GM23338 (cell line): ENCODE measurements at regions not wholly inside any gene's neighbourhood (a gene's known extent, or its start where the extent isn't known, plus 50 kb on each side); places are given as distances from the start of the nearest gene placed in this dataset.

Experiments used
- ATAC-seq: fragments of 200-7000 bp; cut with Tn5 transposase; 3 replicates; pipeline ENCODE4 v1.9.1; 2020
- DNase-seq: peaks from one replicate; pipeline ENCODE4 v3.0.0-alpha.2; 2015; ENCODE audit warnings: low spot score
- H2AFZ ChIP-seq: fragments of 200-600 bp; sonication (generic); 2 replicates; pipeline ENCODE4 v1.8.0; 2016; ENCODE audit warnings: antibody characterized with exemption, mild to moderate bottlenecking, moderate library complexity
- H3F3A ChIP-seq: fragments of 200-600 bp; sonication (generic); replicated peaks from 2 replicates; pipeline ENCODE4 v1.8.0; 2017; ENCODE audit warnings: antibody characterized with exemption, mixed run types, low read depth
- H3K27ac ChIP-seq: fragments of 200-600 bp; sonication (generic); 2 replicates; pipeline ENCODE4 v1.6.1; 2016; ENCODE audit warnings: low read depth
- H3K27me3 ChIP-seq: fragments of 200-600 bp; sonication (generic); 2 replicates; pipeline ENCODE4 v1.8.0; 2016; ENCODE audit warnings: mild to moderate bottlenecking, mixed run types, moderate library complexity; ENCODE audit not compliant: insufficient read depth
- H3K36me3 ChIP-seq: fragments of 200-600 bp; sonication (generic); 2 replicates; pipeline ENCODE4 v1.8.0; 2016; ENCODE audit warnings: mild to moderate bottlenecking; ENCODE audit not compliant: insufficient read depth
- H3K4me1 ChIP-seq: fragments of 200-600 bp; sonication (generic); 2 replicates; pipeline ENCODE4 v1.8.0; 2016; ENCODE audit warnings: mild to moderate bottlenecking, moderate library complexity; ENCODE audit not compliant: insufficient read depth
- H3K4me2 ChIP-seq: fragments of 200-600 bp; sonication (generic); 2 replicates; pipeline ENCODE4 v1.7.1; 2017; ENCODE audit warnings: mixed run types
- H3K4me3 ChIP-seq: fragments of 200-600 bp; sonication (generic); 2 replicates; pipeline ENCODE4 v1.6.1; 2016; ENCODE audit warnings: mixed run types
- H3K79me2 ChIP-seq: fragments of 200-600 bp; sonication (generic); replicated peaks from 2 replicates; pipeline ENCODE4 v1.8.0; 2017; ENCODE audit warnings: mild to moderate bottlenecking; ENCODE audit not compliant: insufficient read depth
- H3K9me2 ChIP-seq: fragments of 200-600 bp; sonication (generic); 2 replicates; pipeline ENCODE4 v1.8.0; 2017; ENCODE audit not compliant: insufficient read depth
- H4K20me1 ChIP-seq: fragments of 200-600 bp; sonication (generic); replicated peaks from 2 replicates; pipeline ENCODE4 v1.8.0; 2017; ENCODE audit warnings: mild to moderate bottlenecking; ENCODE audit not compliant: insufficient read depth
- H3K27ac Mint-ChIP-seq: 2 replicates; pipeline ENCODE4 v1.8.0; 2020; ENCODE audit warnings: inconsistent platforms, mild to moderate bottlenecking, moderate library complexity, mixed read lengths
- H3K27me3 Mint-ChIP-seq: 3 replicates; pipeline ENCODE4 v1.8.0; 2022; ENCODE audit warnings: low read depth, mild to moderate bottlenecking, moderate library complexity, mixed read lengths, inconsistent platforms; ENCODE audit not compliant: insufficient read depth, poor library complexity
- H3K36me3 Mint-ChIP-seq: 3 replicates; pipeline ENCODE4 v1.8.0; 2021; ENCODE audit warnings: low read depth, mild to moderate bottlenecking, inconsistent platforms, moderate library complexity, mixed read lengths
- H3K4me1 Mint-ChIP-seq: 3 replicates; pipeline ENCODE4 v1.8.0; 2020; ENCODE audit warnings: mild to moderate bottlenecking, inconsistent platforms, mixed read lengths
- H3K4me3 Mint-ChIP-seq: 3 replicates; pipeline ENCODE4 v1.8.0; 2021; ENCODE audit warnings: moderate library complexity, mild to moderate bottlenecking, inconsistent platforms, mixed read lengths
- H3K9me3 Mint-ChIP-seq: 3 replicates; pipeline ENCODE4 v1.8.0; 2020; ENCODE audit warnings: moderate library complexity, mild to moderate bottlenecking, inconsistent platforms, mixed read lengths
- JUNB ChIP-seq: IDR thresholded peaks from one replicate; pipeline ENCODE4 v1.6.1; 2016; ENCODE audit warnings: antibody characterized with exemption; ENCODE audit not compliant: unreplicated experiment
- STAT1 ChIP-seq: IDR thresholded peaks from one replicate; pipeline ENCODE4 v1.6.1; 2016; ENCODE audit warnings: antibody characterized with exemption; ENCODE audit not compliant: unreplicated experiment
- ZNF331 ChIP-seq: fragments of 250-450 bp; sonication (Bioruptor Pico); IDR thresholded peaks from 2 replicates; pipeline ENCODE4 v1.5.0; 2020; ENCODE audit warnings: low read depth, mild to moderate bottlenecking, moderate library complexity
- TF ChIP-seq, protein P1 (sequence below): fragments of 250-450 bp; sonication (Bioruptor Pico); IDR thresholded peaks from 2 replicates; pipeline ENCODE4 v1.5.0; 2020; ENCODE audit warnings: mild to moderate bottlenecking, moderate library complexity
- TF ChIP-seq, protein P2 (sequence below): IDR thresholded peaks from one replicate; pipeline ENCODE4 v1.6.1; 2018; ENCODE audit warnings: antibody characterized with exemption; ENCODE audit not compliant: unreplicated experiment

DNA sequence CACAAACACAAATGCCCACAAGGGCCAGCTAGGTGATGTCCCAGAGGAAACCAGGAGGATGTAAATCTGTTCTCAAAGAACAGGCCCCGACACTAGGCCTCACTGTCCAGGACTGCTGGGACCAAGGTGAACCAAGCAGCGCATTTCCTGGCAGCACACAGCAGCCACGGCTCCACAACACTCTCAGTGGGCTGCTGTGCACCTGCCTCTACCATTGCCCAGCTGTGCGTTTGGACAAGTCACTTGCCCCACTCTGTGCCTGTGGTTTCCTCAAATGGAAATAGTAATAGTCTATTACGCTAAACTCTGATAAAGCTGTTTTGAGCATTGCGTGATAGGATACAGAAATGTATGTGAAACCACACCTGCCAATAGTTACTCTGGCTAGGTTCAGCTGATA lies 544.5 kb downstream of the BNC2 start (continued):
- TF ChIP-seq, protein P1, sequence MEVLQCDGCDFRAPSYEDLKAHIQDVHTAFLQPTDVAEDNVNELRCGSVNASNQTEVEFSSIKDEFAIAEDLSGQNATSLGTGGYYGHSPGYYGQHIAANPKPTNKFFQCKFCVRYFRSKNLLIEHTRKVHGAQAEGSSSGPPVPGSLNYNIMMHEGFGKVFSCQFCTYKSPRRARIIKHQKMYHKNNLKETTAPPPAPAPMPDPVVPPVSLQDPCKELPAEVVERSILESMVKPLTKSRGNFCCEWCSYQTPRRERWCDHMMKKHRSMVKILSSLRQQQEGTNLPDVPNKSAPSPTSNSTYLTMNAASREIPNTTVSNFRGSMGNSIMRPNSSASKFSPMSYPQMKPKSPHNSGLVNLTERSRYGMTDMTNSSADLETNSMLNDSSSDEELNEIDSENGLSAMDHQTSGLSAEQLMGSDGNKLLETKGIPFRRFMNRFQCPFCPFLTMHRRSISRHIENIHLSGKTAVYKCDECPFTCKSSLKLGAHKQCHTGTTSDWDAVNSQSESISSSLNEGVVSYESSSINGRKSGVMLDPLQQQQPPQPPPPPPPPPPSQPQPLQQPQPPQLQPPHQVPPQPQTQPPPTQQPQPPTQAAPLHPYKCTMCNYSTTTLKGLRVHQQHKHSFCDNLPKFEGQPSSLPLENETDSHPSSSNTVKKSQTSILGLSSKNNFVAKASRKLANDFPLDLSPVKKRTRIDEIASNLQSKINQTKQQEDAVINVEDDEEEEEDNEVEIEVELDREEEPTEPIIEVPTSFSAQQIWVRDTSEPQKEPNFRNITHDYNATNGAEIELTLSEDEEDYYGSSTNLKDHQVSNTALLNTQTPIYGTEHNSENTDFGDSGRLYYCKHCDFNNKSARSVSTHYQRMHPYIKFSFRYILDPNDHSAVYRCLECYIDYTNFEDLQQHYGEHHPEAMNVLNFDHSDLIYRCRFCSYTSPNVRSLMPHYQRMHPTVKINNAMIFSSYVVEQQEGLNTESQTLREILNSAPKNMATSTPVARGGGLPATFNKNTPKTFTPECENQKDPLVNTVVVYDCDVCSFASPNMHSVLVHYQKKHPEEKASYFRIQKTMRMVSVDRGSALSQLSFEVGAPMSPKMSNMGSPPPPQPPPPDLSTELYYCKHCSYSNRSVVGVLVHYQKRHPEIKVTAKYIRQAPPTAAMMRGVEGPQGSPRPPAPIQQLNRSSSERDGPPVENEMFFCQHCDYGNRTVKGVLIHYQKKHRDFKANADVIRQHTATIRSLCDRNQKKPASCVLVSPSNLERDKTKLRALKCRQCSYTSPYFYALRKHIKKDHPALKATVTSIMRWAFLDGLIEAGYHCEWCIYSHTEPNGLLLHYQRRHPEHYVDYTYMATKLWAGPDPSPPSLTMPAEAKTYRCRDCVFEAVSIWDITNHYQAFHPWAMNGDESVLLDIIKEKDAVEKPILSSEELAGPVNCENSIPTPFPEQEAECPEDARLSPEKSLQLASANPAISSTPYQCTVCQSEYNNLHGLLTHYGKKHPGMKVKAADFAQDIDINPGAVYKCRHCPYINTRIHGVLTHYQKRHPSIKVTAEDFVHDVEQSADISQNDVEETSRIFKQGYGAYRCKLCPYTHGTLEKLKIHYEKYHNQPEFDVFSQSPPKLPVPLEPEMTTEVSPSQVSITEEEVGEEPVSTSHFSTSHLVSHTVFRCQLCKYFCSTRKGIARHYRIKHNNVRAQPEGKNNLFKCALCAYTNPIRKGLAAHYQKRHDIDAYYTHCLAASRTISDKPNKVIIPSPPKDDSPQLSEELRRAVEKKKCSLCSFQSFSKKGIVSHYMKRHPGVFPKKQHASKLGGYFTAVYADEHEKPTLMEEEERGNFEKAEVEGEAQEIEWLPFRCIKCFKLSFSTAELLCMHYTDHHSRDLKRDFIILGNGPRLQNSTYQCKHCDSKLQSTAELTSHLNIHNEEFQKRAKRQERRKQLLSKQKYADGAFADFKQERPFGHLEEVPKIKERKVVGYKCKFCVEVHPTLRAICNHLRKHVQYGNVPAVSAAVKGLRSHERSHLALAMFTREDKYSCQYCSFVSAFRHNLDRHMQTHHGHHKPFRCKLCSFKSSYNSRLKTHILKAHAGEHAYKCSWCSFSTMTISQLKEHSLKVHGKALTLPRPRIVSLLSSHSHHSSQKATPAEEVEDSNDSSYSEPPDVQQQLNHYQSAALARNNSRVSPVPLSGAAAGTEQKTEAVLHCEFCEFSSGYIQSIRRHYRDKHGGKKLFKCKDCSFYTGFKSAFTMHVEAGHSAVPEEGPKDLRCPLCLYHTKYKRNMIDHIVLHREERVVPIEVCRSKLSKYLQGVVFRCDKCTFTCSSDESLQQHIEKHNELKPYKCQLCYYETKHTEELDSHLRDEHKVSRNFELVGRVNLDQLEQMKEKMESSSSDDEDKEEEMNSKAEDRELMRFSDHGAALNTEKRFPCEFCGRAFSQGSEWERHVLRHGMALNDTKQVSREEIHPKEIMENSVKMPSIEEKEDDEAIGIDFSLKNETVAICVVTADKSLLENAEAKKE (CRISPR knock-in tag) = no peak
- TF ChIP-seq JUNB = no peak
- TF ChIP-seq, protein P2, sequence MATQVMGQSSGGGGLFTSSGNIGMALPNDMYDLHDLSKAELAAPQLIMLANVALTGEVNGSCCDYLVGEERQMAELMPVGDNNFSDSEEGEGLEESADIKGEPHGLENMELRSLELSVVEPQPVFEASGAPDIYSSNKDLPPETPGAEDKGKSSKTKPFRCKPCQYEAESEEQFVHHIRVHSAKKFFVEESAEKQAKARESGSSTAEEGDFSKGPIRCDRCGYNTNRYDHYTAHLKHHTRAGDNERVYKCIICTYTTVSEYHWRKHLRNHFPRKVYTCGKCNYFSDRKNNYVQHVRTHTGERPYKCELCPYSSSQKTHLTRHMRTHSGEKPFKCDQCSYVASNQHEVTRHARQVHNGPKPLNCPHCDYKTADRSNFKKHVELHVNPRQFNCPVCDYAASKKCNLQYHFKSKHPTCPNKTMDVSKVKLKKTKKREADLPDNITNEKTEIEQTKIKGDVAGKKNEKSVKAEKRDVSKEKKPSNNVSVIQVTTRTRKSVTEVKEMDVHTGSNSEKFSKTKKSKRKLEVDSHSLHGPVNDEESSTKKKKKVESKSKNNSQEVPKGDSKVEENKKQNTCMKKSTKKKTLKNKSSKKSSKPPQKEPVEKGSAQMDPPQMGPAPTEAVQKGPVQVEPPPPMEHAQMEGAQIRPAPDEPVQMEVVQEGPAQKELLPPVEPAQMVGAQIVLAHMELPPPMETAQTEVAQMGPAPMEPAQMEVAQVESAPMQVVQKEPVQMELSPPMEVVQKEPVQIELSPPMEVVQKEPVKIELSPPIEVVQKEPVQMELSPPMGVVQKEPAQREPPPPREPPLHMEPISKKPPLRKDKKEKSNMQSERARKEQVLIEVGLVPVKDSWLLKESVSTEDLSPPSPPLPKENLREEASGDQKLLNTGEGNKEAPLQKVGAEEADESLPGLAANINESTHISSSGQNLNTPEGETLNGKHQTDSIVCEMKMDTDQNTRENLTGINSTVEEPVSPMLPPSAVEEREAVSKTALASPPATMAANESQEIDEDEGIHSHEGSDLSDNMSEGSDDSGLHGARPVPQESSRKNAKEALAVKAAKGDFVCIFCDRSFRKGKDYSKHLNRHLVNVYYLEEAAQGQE = no peak
- no peak for TF ChIP-seq ZNF331 (CRISPR knock-in tag)

DNA sequence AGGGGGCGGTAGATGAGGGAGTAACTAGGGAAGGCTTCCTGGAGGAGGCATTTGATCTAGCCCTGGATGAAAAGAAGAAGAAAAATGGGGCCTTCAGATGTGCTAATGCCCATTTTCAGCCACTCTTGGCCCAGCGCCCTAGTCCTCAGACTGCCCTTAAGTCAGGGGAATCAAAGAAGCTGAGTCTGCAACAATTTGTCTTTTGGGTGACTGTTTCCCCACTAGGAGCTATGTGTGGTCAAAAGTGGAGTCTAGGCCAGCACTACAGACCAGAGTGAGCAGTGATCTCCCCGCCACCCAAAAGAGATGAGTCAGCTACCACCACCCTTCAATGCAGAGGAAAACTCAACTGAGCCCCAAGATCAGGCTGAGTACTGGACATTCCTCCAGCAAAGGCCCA lies 542.1 kb downstream of the BNC2 start:
- Histone ChIP-seq H4K20me1 (no peaks in the 10 kb centered on the region), H3F3A (no peaks in the 10 kb centered on the region), H3K27me3 (no peaks in the 10 kb centered on the region), H3K79me2 (no peaks in the 10 kb centered on the region), H2AFZ (no peak overlapping the region), H3K9me2 (peaks cover 8% of the 10 kb centered on the region; the same call in 1 of the 2 replicates), H3K4me2 (no peak overlapping the region), H3K4me3 (no peak overlapping the region), H3K27ac (no peak overlapping the region), H3K36me3 (no peaks in the 10 kb centered on the region), H3K4me1 (no peaks in the 10 kb centered on the region)
- ATAC-seq = no peak
- H3K9me3 Mint-ChIP-seq = no peaks in the 10 kb centered on the region
- no peaks in the 10 kb centered on the region; the same call in 2 of the 3 replicates for H3K36me3 Mint-ChIP-seq
- peaks cover 4% of the 10 kb centered on the region for H3K27me3 Mint-ChIP-seq
- no peak overlapping the region for H3K27ac Mint-ChIP-seq
- no peak overlapping the region for H3K4me3 Mint-ChIP-seq
- no peak for DNase-seq
- no peaks in the 10 kb centered on the region for H3K4me1 Mint-ChIP-seq
- no peak for TF ChIP-seq STAT1
- TF ChIP-seq, protein P2 = no peak
